Forelimb muscle (tissue), 1 donor: ENCODE measurements at regions not wholly inside any gene's neighbourhood (a gene's known extent, or its start where the extent isn't known, plus 50 kb on each side); places are given as distances from the start of the nearest gene placed in this dataset.

Experiments used
- DNase-seq: peaks from one replicate; pipeline ENCODE4 v3.0.0-alpha.2; 2013; ENCODE audit warnings: low read depth

GRCh38 chr2:147649286-147649685, 195.5 kb upstream of the ACVR2A start:
- no peak for DNase-seq

- DNase-seq = no peak
Measured at GRCh38 chr2:147648471-147648870, 196.4 kb upstream of the ACVR2A start.

- DNase-seq = no peak
Measured at GRCh38 chr2:147647816-147648215, 197.0 kb upstream of the ACVR2A start.

DNA sequence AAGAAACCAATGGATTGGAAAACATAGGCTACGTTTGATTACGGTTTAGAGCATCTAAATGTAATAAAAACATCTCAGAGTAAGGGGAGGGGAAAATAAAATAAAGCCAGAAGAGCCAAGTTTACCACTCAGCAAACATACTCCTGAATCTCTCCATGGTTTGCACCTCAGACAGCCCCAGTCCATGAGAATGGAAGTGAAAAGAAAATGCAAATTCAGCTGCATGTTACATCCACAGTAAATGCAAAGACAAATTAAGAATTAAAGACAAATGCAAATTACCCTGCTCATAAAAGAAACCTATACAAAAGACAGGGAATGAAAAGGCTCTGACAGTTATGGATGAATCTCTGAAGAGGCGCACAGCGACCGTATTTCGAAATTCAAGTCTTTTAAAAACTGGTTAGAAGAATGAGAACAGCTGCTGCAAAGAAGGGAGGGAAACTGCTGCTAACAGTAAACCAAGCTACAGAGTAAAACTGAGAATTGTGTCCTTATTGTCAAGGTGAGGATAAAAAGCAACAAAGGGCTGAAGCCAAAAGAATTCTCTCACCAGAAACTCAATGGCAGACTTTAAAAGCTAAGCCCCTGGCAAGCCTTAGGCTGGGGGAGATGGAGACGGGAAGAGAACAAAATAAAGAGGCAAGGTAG, 197.9 kb upstream of the ACVR2A start:
- no peak for DNase-seq

GRCh38 chr2:147644491-147644890, 200.3 kb upstream of the ACVR2A start:
- no peak for DNase-seq

DNA sequence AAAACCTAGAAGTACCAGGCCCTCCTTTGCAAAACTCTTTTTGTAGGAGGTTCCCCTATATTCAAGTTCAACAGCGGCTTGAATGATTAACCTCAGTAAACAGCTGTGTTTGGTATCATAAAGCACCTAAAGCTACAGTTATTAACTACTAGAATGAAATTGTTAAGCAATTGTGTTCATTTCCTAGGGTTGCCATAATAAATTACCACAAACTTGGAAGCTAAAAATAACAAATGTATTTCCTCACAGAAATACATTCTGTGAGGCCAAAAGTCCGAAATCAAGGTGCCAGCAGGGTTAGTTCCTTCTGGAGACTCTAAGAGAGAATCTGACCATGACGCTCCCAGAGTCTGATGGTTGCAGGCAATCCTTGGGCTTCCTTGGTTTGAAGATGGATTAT, 202.1 kb upstream of the ACVR2A start:
- DNase-seq = no peak

DNA sequence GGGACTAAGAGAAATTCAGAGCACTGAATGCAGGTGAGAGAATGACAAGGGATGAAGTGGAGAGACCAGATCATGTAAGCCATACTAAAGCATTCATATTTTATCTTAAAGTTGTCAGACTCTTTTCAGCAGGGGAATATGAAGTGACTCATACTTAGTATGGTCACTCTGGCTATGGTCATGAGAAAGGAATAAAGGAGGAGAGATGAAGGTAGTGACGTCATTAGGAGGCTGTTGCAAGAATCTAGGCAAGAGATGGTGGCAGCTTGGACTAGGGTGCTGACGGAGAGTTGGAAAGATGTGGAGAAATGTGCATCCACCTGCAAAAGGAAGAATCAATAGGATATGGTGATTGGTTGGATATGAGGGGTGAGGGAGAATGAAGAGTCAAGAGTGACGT, 203.2 kb upstream of the ACVR2A start:
- DNase-seq = no peak

DNA sequence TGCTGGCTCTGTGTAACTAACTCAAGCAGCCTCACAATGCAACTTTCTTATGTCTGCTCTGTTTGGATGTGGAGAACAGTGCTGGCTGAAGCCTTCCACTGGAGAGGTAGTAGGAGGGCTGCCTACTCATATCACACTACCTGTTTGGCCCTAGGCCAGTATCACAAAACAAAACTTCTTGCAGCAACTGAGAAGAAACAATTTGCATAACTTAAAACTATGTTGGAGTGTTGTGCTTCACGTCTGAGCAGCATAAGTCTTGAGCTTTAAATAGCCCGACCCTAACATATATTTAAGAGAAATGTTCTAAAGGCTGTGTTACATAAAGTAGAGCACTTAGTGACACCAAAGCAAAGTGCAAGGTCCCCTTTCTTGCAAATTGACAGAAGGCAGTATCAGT, 204.9 kb upstream of the ACVR2A start:
- DNase-seq = no peak

GRCh38 chr2:147639386-147639785, 205.4 kb upstream of the ACVR2A start:
- no peak for DNase-seq

- no peak for DNase-seq
Measured at GRCh38 chr2:147636886-147637285, 207.9 kb upstream of the ACVR2A start.

- DNase-seq = peak; percentile 38
Measured at GRCh38 chr2:147636238-147636882, 208.5 kb upstream of the ACVR2A start.

DNA sequence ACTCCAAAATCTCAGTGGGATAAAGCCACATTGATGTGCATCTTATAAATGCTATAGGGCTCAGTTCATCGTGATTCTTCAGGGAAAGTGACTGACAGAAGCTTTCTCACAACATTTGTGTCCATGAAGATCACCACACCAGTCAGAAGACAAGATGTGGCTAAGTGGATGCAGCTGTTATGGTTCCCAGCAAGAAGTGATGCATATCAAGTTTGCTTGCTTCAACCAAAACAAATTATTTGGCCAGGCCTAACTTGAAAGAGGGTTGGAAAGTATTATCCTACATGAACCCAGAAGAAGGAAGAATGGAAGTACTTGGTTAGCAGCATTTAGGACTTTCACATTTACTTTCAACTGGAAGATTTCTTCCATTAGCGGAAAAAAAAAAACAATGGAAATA, 210.0 kb upstream of the ACVR2A start:
- no peak for DNase-seq

GRCh38 chr2:147632198-147632597, 212.6 kb upstream of the ACVR2A start:
- DNase-seq = no peak

DNA sequence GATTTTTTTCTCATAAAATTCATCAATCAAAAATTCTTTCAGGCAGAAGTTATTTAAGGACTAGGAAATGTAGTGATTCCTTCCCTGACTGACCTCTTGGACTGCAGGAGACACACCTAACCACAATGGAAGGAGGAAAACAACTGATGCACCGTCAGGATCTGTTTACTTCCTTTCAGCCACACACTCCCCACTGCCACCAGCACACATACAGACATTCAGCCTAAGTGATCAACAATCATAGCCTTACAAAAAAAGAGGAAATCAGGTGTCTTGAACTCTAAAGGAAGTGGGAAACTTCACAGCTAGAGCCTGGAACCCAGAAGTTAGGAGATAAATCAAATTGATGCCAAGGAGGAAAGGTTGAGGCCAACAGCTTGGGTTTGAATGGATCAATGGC, 213.5 kb upstream of the ACVR2A start:
- DNase-seq = no peak

- no peak for DNase-seq
Measured at GRCh38 chr2:147630585-147630984, 214.2 kb upstream of the ACVR2A start.

- no peak for DNase-seq
Measured at GRCh38 chr2:147628971-147629421, 215.8 kb upstream of the ACVR2A start.

GRCh38 chr2:147623328-147623727, 221.5 kb upstream of the ACVR2A start:
- no peak for DNase-seq

GRCh38 chr2:147621656-147622197, 223.1 kb upstream of the ACVR2A start:
- DNase-seq = no peak

- no peak for DNase-seq
Measured at GRCh38 chr2:147619808-147620207, 225.0 kb upstream of the ACVR2A start.

GRCh38 chr2:147615726-147616125, 229.1 kb upstream of the ACVR2A start:
- no peak for DNase-seq

- DNase-seq = no peak
Measured at GRCh38 chr2:147614979-147615470, 229.8 kb upstream of the ACVR2A start.

DNA sequence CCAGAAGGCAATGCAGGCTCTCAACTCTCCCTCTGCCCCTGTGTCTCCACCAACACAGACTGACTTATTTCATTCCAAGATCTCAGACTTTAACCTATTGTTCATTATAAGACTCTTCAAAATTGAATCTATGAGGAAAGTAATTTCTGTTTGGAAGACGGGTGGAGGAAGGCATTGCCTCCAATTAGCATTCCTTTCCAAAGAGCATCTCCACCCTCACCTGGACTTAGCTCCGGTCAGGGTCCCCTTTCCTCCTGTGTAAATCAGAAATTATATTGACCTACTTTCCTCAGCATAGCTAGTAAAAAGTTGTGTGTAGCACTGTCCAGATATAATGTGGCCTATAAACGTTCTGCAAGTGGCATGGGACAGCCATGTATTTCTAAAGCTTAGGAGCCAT, 230.4 kb upstream of the ACVR2A start:
- no peak for DNase-seq

DNA sequence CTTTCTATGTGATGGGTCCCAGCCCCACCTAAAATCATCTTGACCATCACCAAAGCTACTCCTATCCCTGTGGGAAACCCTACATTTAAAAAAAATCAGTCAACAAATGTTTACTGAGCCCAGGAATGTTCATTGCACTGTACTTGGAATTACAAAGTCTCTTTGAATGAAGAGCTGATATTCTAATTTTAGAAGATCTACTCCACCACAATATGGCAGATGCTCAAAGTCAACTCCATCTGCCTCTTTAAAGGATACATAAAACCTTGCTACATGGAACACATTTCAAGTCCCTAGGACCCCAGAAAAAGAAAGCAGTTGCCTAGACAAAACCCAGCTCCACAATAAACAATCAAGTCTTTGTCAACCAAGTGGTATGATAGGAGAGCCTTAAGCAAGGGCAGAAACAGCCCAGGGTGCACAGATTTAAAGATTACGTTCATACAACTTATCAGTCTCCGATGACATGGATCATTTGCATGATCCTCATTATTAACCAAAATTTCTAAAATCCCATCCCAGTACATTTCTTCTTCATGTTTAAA, 234.3 kb upstream of the ACVR2A start:
- DNase-seq = no peak
